ENCODE measurements at regions not wholly inside any gene's neighbourhood (a gene's known extent, or its start where the extent isn't known, plus 50 kb on each side); places are given as distances from the start of the nearest gene placed in this dataset.

- TF ChIP-seq TEAD4 (IDR thresholded peaks at IDR 0.05) (no peak), RAD21 (IDR thresholded peaks at IDR 0.05; ENCODE audit: low read depth) (no peak), EP300 (IDR thresholded peaks at IDR 0.05; ENCODE audit: borderline replicate concordance) (no peak)
- TF ChIP-seq, protein P1, sequence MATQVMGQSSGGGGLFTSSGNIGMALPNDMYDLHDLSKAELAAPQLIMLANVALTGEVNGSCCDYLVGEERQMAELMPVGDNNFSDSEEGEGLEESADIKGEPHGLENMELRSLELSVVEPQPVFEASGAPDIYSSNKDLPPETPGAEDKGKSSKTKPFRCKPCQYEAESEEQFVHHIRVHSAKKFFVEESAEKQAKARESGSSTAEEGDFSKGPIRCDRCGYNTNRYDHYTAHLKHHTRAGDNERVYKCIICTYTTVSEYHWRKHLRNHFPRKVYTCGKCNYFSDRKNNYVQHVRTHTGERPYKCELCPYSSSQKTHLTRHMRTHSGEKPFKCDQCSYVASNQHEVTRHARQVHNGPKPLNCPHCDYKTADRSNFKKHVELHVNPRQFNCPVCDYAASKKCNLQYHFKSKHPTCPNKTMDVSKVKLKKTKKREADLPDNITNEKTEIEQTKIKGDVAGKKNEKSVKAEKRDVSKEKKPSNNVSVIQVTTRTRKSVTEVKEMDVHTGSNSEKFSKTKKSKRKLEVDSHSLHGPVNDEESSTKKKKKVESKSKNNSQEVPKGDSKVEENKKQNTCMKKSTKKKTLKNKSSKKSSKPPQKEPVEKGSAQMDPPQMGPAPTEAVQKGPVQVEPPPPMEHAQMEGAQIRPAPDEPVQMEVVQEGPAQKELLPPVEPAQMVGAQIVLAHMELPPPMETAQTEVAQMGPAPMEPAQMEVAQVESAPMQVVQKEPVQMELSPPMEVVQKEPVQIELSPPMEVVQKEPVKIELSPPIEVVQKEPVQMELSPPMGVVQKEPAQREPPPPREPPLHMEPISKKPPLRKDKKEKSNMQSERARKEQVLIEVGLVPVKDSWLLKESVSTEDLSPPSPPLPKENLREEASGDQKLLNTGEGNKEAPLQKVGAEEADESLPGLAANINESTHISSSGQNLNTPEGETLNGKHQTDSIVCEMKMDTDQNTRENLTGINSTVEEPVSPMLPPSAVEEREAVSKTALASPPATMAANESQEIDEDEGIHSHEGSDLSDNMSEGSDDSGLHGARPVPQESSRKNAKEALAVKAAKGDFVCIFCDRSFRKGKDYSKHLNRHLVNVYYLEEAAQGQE (IDR thresholded peaks at IDR 0.05; ENCODE audit: low read depth): no peak
These were observed 1999.1 kb upstream of the ADGRL3 start for GRCh38 chr4:59200992-59201391.

Measured in Ishikawa (cell line).